ENCODE measurements at regions not wholly inside any gene's neighbourhood (a gene's known extent, or its start where the extent isn't known, plus 50 kb on each side); places are given as distances from the start of the nearest gene placed in this dataset.

DNA sequence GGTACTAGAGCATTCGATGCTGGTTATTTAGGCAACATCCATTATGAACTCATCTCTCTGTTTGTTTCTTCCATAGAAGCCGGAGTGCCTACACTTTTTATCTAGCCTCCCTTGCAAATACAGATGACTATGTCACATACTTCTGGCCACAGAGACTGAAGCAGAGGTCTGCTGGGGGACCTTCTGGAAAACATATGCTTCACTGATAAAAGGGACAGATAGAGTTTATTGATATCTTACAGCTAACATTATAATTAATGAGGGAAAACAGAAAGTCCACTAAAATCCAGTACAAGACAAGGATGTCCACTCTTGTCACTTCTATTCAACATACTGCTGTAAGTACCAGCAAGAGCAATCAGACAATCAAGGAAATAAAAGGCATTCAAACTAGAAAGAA, 104.3 kb upstream of the FAR2 start:
- Histone ChIP-seq H3K4me3 (ENCODE audit: low read depth, low read length) (no peak overlapping the region), H3K27me3 (ENCODE audit: control insufficient read depth, insufficient read depth, low read length) (no peaks in the 10 kb centered on the region), H3K36me3 (ENCODE audit: control insufficient read depth, insufficient read depth, low read length) (no peaks in the 10 kb centered on the region)
- FAIRE-seq (no peak), DNase-seq (ENCODE audit: low read depth) (no peak)
- TF ChIP-seq, protein P1, sequence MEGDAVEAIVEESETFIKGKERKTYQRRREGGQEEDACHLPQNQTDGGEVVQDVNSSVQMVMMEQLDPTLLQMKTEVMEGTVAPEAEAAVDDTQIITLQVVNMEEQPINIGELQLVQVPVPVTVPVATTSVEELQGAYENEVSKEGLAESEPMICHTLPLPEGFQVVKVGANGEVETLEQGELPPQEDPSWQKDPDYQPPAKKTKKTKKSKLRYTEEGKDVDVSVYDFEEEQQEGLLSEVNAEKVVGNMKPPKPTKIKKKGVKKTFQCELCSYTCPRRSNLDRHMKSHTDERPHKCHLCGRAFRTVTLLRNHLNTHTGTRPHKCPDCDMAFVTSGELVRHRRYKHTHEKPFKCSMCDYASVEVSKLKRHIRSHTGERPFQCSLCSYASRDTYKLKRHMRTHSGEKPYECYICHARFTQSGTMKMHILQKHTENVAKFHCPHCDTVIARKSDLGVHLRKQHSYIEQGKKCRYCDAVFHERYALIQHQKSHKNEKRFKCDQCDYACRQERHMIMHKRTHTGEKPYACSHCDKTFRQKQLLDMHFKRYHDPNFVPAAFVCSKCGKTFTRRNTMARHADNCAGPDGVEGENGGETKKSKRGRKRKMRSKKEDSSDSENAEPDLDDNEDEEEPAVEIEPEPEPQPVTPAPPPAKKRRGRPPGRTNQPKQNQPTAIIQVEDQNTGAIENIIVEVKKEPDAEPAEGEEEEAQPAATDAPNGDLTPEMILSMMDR (IDR thresholded peaks at IDR 0.05; ENCODE audit: insufficient read depth, low read length, severe bottlenecking), result no peak

DNA sequence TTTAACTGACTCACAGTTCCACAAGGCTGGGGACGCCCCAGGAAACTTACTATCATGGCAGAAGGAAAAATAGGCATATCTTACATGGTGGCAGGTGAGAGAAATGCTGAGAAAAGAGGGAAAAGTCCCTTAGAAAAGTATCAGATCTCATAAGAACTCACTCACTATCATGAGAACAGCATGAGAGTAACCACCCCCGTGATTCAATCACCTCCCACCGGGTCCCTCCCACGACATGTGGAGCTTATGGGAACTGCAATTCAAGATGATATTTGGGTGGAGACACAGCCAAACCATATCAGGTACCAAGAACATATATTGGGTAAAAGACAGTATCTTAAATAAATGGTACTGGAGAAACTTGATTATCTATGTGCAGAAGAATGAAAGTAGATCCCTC, 100.3 kb upstream of the FAR2 start:
- FAIRE-seq, result no peak
- TF ChIP-seq, protein P1 (IDR thresholded peaks at IDR 0.05; ENCODE audit: insufficient read depth, low read length, severe bottlenecking), result no peak
- Histone ChIP-seq H3K27me3 (ENCODE audit: control insufficient read depth, insufficient read depth, low read length) (no peaks in the 10 kb centered on the region), H3K4me3 (ENCODE audit: low read depth, low read length) (no peak overlapping the region), H3K36me3 (ENCODE audit: control insufficient read depth, insufficient read depth, low read length) (no peaks in the 10 kb centered on the region)
- DNase-seq (ENCODE audit: low read depth), result no peak

- no peak for FAIRE-seq
Measured at GRCh38 chr12:29050503-29050902, 98.6 kb upstream of the FAR2 start.

GRCh38 chr12:29051221-29051620, 97.9 kb upstream of the FAR2 start:
- H3K36me3 ChIP-seq (ENCODE audit: control insufficient read depth, insufficient read depth, low read length), result no peaks in the 10 kb centered on the region
- DNase-seq (ENCODE audit: low read depth), result no peak
- FAIRE-seq, result no peak

More at GRCh38 chr12:29050503-29050902, 98.6 kb upstream of the FAR2 start:
- Histone ChIP-seq H3K4me3 (ENCODE audit: low read depth, low read length) (no peak overlapping the region), H3K36me3 (ENCODE audit: control insufficient read depth, insufficient read depth, low read length) (no peaks in the 10 kb centered on the region), H3K27me3 (ENCODE audit: control insufficient read depth, insufficient read depth, low read length) (no peaks in the 10 kb centered on the region)
- TF ChIP-seq, protein P1 (IDR thresholded peaks at IDR 0.05; ENCODE audit: insufficient read depth, low read length, severe bottlenecking), result no peak
- DNase-seq (ENCODE audit: low read depth), result no peak

DNA sequence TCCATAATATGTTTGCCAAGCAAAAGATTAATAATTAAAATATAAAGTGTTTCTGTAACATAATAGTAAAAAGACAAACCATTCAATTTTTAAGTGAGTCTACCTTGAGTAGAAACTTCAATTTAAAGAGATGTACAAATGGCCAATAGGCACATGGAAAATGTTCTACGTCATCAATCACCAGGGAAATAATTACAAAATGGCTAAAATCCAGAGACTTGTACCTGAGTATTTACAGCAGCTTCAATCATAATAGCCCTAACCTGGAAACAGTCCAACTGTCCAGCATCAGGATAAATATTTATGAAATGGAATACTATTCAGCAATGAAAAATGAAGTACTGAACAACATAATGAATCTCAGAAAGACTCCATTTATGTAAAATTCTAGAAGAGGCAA, 95.5 kb upstream of the FAR2 start:
- Histone ChIP-seq H3K4me3 (ENCODE audit: low read depth, low read length) (no peak overlapping the region), H3K27me3 (ENCODE audit: control insufficient read depth, insufficient read depth, low read length) (no peaks in the 10 kb centered on the region), H3K36me3 (ENCODE audit: control insufficient read depth, insufficient read depth, low read length) (no peaks in the 10 kb centered on the region)
- FAIRE-seq (no peak), DNase-seq (ENCODE audit: low read depth) (no peak)
- TF ChIP-seq, protein P1 (IDR thresholded peaks at IDR 0.05; ENCODE audit: insufficient read depth, low read length, severe bottlenecking), result no peak

More at GRCh38 chr12:29051221-29051620, 97.9 kb upstream of the FAR2 start:
- Histone ChIP-seq H3K4me3 (ENCODE audit: low read depth, low read length) (no peak overlapping the region), H3K27me3 (ENCODE audit: control insufficient read depth, insufficient read depth, low read length) (no peaks in the 10 kb centered on the region)
- TF ChIP-seq, protein P1 (IDR thresholded peaks at IDR 0.05; ENCODE audit: insufficient read depth, low read length, severe bottlenecking), result no peak

All from bronchial epithelial cell (primary cell).